ENCODE measurements at regions not wholly inside any gene's neighbourhood (a gene's known extent, or its start where the extent isn't known, plus 50 kb on each side); places are given as distances from the start of the nearest gene placed in this dataset.

DNA sequence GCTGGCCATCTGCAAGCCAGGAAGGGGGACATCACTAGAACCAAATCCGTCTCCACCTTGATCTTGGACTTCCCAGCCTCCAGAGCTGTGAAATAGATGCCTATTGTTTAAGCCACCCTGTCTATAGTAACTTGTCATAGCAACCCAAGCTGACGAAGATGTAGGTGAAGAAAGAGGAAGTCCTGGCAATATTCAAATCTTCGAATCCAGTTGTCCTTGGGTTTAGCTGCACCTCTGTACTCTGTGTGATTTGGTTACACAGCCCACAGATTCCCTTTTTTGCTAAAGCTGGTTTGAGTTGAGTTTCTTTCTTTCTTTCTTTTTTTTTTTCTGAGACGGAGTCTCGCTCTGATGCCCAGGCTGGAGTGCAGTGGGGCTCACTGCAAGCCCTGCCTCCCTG is 68.0 kb upstream of the XCR1 start:
- TF ChIP-seq, protein P1, sequence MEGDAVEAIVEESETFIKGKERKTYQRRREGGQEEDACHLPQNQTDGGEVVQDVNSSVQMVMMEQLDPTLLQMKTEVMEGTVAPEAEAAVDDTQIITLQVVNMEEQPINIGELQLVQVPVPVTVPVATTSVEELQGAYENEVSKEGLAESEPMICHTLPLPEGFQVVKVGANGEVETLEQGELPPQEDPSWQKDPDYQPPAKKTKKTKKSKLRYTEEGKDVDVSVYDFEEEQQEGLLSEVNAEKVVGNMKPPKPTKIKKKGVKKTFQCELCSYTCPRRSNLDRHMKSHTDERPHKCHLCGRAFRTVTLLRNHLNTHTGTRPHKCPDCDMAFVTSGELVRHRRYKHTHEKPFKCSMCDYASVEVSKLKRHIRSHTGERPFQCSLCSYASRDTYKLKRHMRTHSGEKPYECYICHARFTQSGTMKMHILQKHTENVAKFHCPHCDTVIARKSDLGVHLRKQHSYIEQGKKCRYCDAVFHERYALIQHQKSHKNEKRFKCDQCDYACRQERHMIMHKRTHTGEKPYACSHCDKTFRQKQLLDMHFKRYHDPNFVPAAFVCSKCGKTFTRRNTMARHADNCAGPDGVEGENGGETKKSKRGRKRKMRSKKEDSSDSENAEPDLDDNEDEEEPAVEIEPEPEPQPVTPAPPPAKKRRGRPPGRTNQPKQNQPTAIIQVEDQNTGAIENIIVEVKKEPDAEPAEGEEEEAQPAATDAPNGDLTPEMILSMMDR (IDR thresholded peaks at IDR 0.05; ENCODE audit: low read depth, low read length), result no peak
- no peaks in the 10 kb centered on the region for H3K9me3 ChIP-seq
- no peak for DNase-seq
- H3K4me3 ChIP-seq (ENCODE audit: low read depth, low read length), result no peak overlapping the region
- H3K4me1 ChIP-seq, result no peaks in the 10 kb centered on the region
- H3K36me3 ChIP-seq, result no peaks in the 10 kb centered on the region
- H3K27me3 ChIP-seq, result no peaks in the 10 kb centered on the region

- TF ChIP-seq, protein P1 (IDR thresholded peaks at IDR 0.05; ENCODE audit: low read depth, low read length), result no peak
- no peak for DNase-seq
- Histone ChIP-seq H3K4me3 (ENCODE audit: low read depth, low read length) (no peak overlapping the region), H3K4me1 (no peaks in the 10 kb centered on the region), H3K27me3 (no peaks in the 10 kb centered on the region), H3K36me3 (no peaks in the 10 kb centered on the region), H3K9me3 (no peaks in the 10 kb centered on the region)
Measured at GRCh38 chr3:46094506-46094905, 67.2 kb upstream of the XCR1 start.

- H3K27me3 ChIP-seq, result no peaks in the 10 kb centered on the region
- no peak overlapping the region for H3K4me3 ChIP-seq (ENCODE audit: low read depth, low read length)
- no peaks in the 10 kb centered on the region for H3K4me1 ChIP-seq
- H3K36me3 ChIP-seq, result no peaks in the 10 kb centered on the region
- no peaks in the 10 kb centered on the region for H3K9me3 ChIP-seq
- TF ChIP-seq, protein P1 (IDR thresholded peaks at IDR 0.05; ENCODE audit: low read depth, low read length), result no peak
- DNase-seq, result no peak
Measured at GRCh38 chr3:46093966-46094365, 66.7 kb upstream of the XCR1 start.

GRCh38 chr3:46093327-46093942 is 66.2 kb upstream of the XCR1 start:
- Histone ChIP-seq H3K36me3 (no peaks in the 10 kb centered on the region), H3K27me3 (no peaks in the 10 kb centered on the region), H3K4me3 (ENCODE audit: low read depth, low read length) (no peak overlapping the region), H3K4me1 (no peaks in the 10 kb centered on the region), H3K9me3 (no peaks in the 10 kb centered on the region)
- no peak for DNase-seq
- TF ChIP-seq, protein P1 (IDR thresholded peaks at IDR 0.05; ENCODE audit: low read depth, low read length), result no peak

GRCh38 chr3:46092702-46093080 is 65.4 kb upstream of the XCR1 start:
- no peaks in the 10 kb centered on the region for H3K27me3 ChIP-seq
- no peak for DNase-seq

More at GRCh38 chr3:46092702-46093080, 65.4 kb upstream of the XCR1 start:
- no peaks in the 10 kb centered on the region for H3K36me3 ChIP-seq
- no peaks in the 10 kb centered on the region for H3K9me3 ChIP-seq
- TF ChIP-seq, protein P1 (IDR thresholded peaks at IDR 0.05; ENCODE audit: low read depth, low read length), result no peak
- H3K4me1 ChIP-seq, result no peaks in the 10 kb centered on the region
- no peak overlapping the region for H3K4me3 ChIP-seq (ENCODE audit: low read depth, low read length)

Data from BE2C (cell line).